ENCODE measurements at regions not wholly inside any gene's neighbourhood (a gene's known extent, or its start where the extent isn't known, plus 50 kb on each side); places are given as distances from the start of the nearest gene placed in this dataset.

DNA sequence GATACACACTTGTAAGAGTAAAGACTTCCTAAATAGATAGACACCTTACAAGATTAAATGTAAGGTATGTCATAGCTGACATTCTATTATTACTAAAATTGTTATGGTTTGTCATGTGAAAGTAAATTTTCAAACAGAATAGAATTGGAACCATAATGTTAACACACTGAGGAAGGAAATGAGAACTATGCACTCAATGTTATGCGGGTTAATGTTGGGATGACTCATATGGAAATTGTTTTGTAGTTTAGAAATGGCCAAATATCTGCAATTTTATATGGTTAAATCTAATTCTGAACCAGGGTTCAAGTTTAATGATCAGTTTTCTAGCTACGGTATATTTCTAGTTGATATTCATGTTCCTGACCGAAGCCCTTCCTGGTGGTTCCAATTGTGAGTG is 214.2 kb upstream of the ADO start:
- Mint-ChIP-seq H3K27me3 (no peaks in the 10 kb centered on the region), H3K4me1 (peaks cover 6% of the 10 kb centered on the region), H3K4me3 (no peak overlapping the region), H3K27ac (no peak overlapping the region), H3K9me3 (ENCODE audit: insufficient read depth) (peaks cover 3% of the 10 kb centered on the region)
- Histone ChIP-seq H3K9ac (ENCODE audit: low read length) (no peak overlapping the region), H3K36me3 (replicated peaks in 1 of 2; ENCODE audit: control extremely low read depth in 1 of 2, control insufficient read depth in 1 of 2, extremely low read depth in 1 of 2, insufficient read depth in 2 of 2, low read length in 1 of 2) (no peaks in the 10 kb centered on the region), H3K4me2 (replicated peaks; ENCODE audit: low read depth, low read length, poor library complexity, severe bottlenecking) (no peak overlapping the region), H2AFZ (ENCODE audit: insufficient read depth, low read depth, low read length, poor library complexity, severe bottlenecking) (no peak overlapping the region), H3K9me3 (ENCODE audit: control extremely low read depth in 1 of 3, control insufficient read depth in 2 of 3, insufficient read depth in 1 of 3, low read length in 2 of 3) (peaks cover 0 to 4% (median 3%) of the 10 kb centered on the region in 3 donors), H3K79me2 (ENCODE audit: control insufficient read depth, insufficient read depth, low read length) (no peaks in the 10 kb centered on the region), H4K20me1 (ENCODE audit: control insufficient read depth, insufficient read depth, low read length, poor library complexity, severe bottlenecking) (no peaks in the 10 kb centered on the region), H3K4me1 (ENCODE audit: control insufficient read depth in 2 of 2, insufficient read depth in 2 of 2, low read length in 2 of 2) (peaks cover 7 to 10% of the 10 kb centered on the region in 2 donors), H3K27me3 (replicated peaks in 1 of 4; ENCODE audit: control extremely low read depth in 1 of 4, control insufficient read depth in 3 of 4, insufficient read depth in 4 of 4, low read length in 3 of 4) (no peaks in the 10 kb centered on the region), H3K4me3 (ENCODE audit: control extremely low read depth in 1 of 5, extremely low read depth in 1 of 5, insufficient read depth in 1 of 5, low read depth in 2 of 5, low read length in 4 of 5) (no peak overlapping the region), H3K27ac (ENCODE audit: low read length in 2 of 2) (no peak overlapping the region)
- no peak for ATAC-seq (ENCODE audit: low read depth)
- TF ChIP-seq EZH2 (IDR thresholded peaks at IDR 0.05; ENCODE audit: borderline replicate concordance, insufficient read depth, low read depth, low read length, poor library complexity, severe bottlenecking) = no peak
- TF ChIP-seq, protein P1, sequence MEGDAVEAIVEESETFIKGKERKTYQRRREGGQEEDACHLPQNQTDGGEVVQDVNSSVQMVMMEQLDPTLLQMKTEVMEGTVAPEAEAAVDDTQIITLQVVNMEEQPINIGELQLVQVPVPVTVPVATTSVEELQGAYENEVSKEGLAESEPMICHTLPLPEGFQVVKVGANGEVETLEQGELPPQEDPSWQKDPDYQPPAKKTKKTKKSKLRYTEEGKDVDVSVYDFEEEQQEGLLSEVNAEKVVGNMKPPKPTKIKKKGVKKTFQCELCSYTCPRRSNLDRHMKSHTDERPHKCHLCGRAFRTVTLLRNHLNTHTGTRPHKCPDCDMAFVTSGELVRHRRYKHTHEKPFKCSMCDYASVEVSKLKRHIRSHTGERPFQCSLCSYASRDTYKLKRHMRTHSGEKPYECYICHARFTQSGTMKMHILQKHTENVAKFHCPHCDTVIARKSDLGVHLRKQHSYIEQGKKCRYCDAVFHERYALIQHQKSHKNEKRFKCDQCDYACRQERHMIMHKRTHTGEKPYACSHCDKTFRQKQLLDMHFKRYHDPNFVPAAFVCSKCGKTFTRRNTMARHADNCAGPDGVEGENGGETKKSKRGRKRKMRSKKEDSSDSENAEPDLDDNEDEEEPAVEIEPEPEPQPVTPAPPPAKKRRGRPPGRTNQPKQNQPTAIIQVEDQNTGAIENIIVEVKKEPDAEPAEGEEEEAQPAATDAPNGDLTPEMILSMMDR (IDR thresholded peaks at IDR 0.05) = no peak
- 80% methylated on average over 3 of the region's 3 CpGs for WGBS (ENCODE audit: insufficient coverage)
- ChIA-PET POLR2A (no interaction called here), CTCF (interaction anchor here (0.9 to 2.7 kb wide), 7 partner anchors 20 to 228 kb away, joined by 3 to 12 read pairs (median 4); no protein-coding TSS in a partner anchor)
- intact Hi-C loops (cut with micrococcal nuclease) = loop anchor here (5.0 kb wide), 1 partner anchor 63 kb away; no protein-coding TSS in a partner anchor
- DNase-seq = no peak

DNA sequence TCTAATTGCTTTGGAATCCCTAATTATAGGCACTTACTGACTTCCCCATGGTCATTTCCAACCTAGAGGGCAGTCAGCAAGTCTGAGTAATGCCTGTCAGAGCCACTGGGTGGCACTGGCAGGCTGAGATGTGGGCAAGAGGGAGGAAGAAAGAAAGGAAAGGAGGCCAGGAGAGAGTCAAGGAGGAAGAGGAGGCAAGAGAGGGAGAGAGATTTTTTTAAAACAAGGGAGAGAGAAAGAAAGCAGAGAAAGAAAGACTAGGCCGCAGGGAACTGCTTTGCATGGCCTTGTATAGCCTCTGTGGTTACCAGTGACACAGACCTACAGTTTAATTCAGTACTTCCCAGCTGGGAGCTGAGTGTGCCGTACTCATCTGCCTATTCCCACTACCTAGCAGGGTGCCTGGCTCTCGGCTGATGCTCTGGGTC is 210.4 kb upstream of the ADO start:
- POLR2A ChIA-PET = interaction anchor here (0.7 to 1.4 kb wide), 2 partner anchors 52 to 67 kb away, joined by 3 to 9 read pairs; no protein-coding TSS in a partner anchor
- peak; percentile 89 for ATAC-seq (ENCODE audit: low read depth)

More for the DNA sequence above, 210.4 kb upstream of the ADO start:
- Histone ChIP-seq H3K4me1 (ENCODE audit: control insufficient read depth in 2 of 2, insufficient read depth in 2 of 2, low read length in 2 of 2) (peaks cover 7 to 10% of the 10 kb centered on the region in 2 donors), H4K20me1 (ENCODE audit: control insufficient read depth, insufficient read depth, low read length, poor library complexity, severe bottlenecking) (no peaks in the 10 kb centered on the region), H3K27ac (ENCODE audit: low read length in 2 of 2) (no peak overlapping the region), H3K4me2 (replicated peaks; ENCODE audit: low read depth, low read length, poor library complexity, severe bottlenecking) (no peak overlapping the region), H2AFZ (ENCODE audit: insufficient read depth, low read depth, low read length, poor library complexity, severe bottlenecking) (no peak overlapping the region), H3K9me3 (ENCODE audit: control extremely low read depth in 1 of 3, control insufficient read depth in 2 of 3, insufficient read depth in 1 of 3, low read length in 2 of 3) (peaks cover 0 to 2% (median 0%) of the 10 kb centered on the region in 3 donors), H3K27me3 (replicated peaks in 1 of 4; ENCODE audit: control extremely low read depth in 1 of 4, control insufficient read depth in 3 of 4, insufficient read depth in 4 of 4, low read length in 3 of 4) (no peaks in the 10 kb centered on the region), H3K36me3 (replicated peaks in 1 of 2; ENCODE audit: control extremely low read depth in 1 of 2, control insufficient read depth in 1 of 2, extremely low read depth in 1 of 2, insufficient read depth in 2 of 2, low read length in 1 of 2) (no peaks in the 10 kb centered on the region), H3K4me3 (ENCODE audit: control extremely low read depth in 1 of 5, extremely low read depth in 1 of 5, insufficient read depth in 1 of 5, low read depth in 2 of 5, low read length in 4 of 5) (no peak overlapping the region), H3K9ac (ENCODE audit: low read length) (no peak overlapping the region), H3K79me2 (ENCODE audit: control insufficient read depth, insufficient read depth, low read length) (no peaks in the 10 kb centered on the region)
- TF ChIP-seq EZH2 (IDR thresholded peaks at IDR 0.05; ENCODE audit: borderline replicate concordance, insufficient read depth, low read depth, low read length, poor library complexity, severe bottlenecking) = no peak
- TF ChIP-seq, protein P1 (IDR thresholded peaks at IDR 0.05) = peak; percentile 88
- H3K27ac Mint-ChIP-seq = no peak overlapping the region
- H3K4me1 Mint-ChIP-seq = peaks cover 7% of the 10 kb centered on the region
- peaks cover 3% of the 10 kb centered on the region for H3K9me3 Mint-ChIP-seq (ENCODE audit: insufficient read depth)
- WGBS (ENCODE audit: insufficient coverage) = 31% methylated on average over 2 of the region's 3 CpGs
- no peaks in the 10 kb centered on the region for H3K27me3 Mint-ChIP-seq
- intact Hi-C loops (cut with micrococcal nuclease) = loop anchor here (1.0 to 5.0 kb wide), 6 partner anchors 67 to 564 kb away; no protein-coding TSS in a partner anchor
- no peak overlapping the region for H3K4me3 Mint-ChIP-seq
- CTCF ChIA-PET = interaction anchor here (0.5 to 5.2 kb wide), 38 partner anchors 10 to 1126 kb away, joined by 3 to 69 read pairs (median 4); partner anchors contain the start of gene EGR2
- DNase-seq = peak; percentile 74
